ENCODE measurements at regions not wholly inside any gene's neighbourhood (a gene's known extent, or its start where the extent isn't known, plus 50 kb on each side); places are given as distances from the start of the nearest gene placed in this dataset.
"Not testable (repeated sequence)": the region's sequence is repeated elsewhere in the genome, so short reads cannot be mapped to it uniquely, and the experiment has no call there.

DNA sequence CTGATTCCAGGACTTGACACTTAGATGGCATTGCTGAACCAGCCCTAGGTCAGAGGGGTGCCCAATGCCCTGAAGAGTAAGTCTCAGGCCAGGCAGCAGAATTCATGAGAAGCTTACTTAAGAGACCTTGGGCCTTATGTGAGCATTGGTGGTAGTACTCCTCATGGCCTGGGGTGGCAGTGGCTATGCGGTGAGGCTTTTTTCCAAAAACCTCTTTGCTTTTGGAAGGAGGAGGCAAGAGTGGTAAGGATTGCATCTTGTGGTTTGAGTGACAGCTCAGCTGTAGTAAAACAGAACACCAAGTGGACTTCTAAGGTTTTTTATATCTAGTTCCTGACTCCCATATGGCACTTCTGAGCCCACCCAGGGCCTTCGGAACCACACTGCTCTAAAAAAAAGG lies 459.0 kb upstream of the STEAP1 start:
- Histone ChIP-seq H3K4me1 (ENCODE audit: insufficient read depth, low read length) (no peaks in the 10 kb centered on the region), H3K36me3 (ENCODE audit: insufficient read depth, low read length) (no peaks in the 10 kb centered on the region), H3K9me3 (ENCODE audit: low read depth, low read length) (no peaks in the 10 kb centered on the region), H3K4me3 (ENCODE audit: insufficient read depth, low read length) (no peak overlapping the region), H3K79me2 (ENCODE audit: insufficient read depth, low read length) (no peaks in the 10 kb centered on the region), H3K27me3 (ENCODE audit: insufficient read depth, low read length) (no peaks in the 10 kb centered on the region), H3K27ac (ENCODE audit: low read depth, low read length) (no peak overlapping the region), H3K4me2 (ENCODE audit: insufficient read depth, low read length) (no peak overlapping the region), H4K20me1 (ENCODE audit: insufficient read depth, low read length) (no peaks in the 10 kb centered on the region), H2AFZ (ENCODE audit: low read length) (no peak overlapping the region)
- DNase-seq (ENCODE audit: insufficient read length, low spot score, missing footprints): no peak
- TF ChIP-seq, protein P1, sequence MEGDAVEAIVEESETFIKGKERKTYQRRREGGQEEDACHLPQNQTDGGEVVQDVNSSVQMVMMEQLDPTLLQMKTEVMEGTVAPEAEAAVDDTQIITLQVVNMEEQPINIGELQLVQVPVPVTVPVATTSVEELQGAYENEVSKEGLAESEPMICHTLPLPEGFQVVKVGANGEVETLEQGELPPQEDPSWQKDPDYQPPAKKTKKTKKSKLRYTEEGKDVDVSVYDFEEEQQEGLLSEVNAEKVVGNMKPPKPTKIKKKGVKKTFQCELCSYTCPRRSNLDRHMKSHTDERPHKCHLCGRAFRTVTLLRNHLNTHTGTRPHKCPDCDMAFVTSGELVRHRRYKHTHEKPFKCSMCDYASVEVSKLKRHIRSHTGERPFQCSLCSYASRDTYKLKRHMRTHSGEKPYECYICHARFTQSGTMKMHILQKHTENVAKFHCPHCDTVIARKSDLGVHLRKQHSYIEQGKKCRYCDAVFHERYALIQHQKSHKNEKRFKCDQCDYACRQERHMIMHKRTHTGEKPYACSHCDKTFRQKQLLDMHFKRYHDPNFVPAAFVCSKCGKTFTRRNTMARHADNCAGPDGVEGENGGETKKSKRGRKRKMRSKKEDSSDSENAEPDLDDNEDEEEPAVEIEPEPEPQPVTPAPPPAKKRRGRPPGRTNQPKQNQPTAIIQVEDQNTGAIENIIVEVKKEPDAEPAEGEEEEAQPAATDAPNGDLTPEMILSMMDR (IDR thresholded peaks at IDR 0.05; ENCODE audit: extremely low read depth, low read depth, low read length): no peak

DNA sequence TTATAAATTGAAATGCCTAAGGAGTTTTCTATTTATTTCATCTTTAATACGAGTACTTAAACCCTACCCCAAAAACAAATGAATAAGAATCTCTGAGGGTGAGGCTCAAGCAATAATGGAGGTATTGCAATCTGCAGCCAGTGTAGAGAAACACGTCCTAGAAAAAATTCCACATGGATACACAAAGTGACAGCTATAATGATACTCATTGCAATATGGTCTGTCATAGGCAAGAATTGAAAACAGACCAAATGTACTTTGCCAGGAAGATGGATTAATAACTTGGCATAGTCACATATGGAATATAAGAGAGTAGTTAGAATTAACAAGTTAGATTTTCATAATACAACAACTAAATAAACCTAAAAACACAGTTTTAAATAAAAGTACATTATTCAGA lies 440.1 kb upstream of the STEAP1 start:
- Histone ChIP-seq H4K20me1 (ENCODE audit: insufficient read depth, low read length) (no peaks in the 10 kb centered on the region), H3K36me3 (ENCODE audit: insufficient read depth, low read length) (no peaks in the 10 kb centered on the region), H3K79me2 (ENCODE audit: insufficient read depth, low read length) (no peaks in the 10 kb centered on the region), H3K9me3 (ENCODE audit: low read depth, low read length) (no peaks in the 10 kb centered on the region), H3K4me3 (ENCODE audit: insufficient read depth, low read length) (no peak overlapping the region), H3K4me2 (ENCODE audit: insufficient read depth, low read length) (no peak overlapping the region), H3K4me1 (ENCODE audit: insufficient read depth, low read length) (no peaks in the 10 kb centered on the region), H2AFZ (ENCODE audit: low read length) (no peak overlapping the region), H3K27me3 (ENCODE audit: insufficient read depth, low read length) (no peaks in the 10 kb centered on the region), H3K27ac (ENCODE audit: low read depth, low read length) (no peak overlapping the region)
- no peak for DNase-seq (ENCODE audit: insufficient read length, low spot score, missing footprints)
- TF ChIP-seq, protein P1 (IDR thresholded peaks at IDR 0.05; ENCODE audit: extremely low read depth, low read depth, low read length): no peak

DNA sequence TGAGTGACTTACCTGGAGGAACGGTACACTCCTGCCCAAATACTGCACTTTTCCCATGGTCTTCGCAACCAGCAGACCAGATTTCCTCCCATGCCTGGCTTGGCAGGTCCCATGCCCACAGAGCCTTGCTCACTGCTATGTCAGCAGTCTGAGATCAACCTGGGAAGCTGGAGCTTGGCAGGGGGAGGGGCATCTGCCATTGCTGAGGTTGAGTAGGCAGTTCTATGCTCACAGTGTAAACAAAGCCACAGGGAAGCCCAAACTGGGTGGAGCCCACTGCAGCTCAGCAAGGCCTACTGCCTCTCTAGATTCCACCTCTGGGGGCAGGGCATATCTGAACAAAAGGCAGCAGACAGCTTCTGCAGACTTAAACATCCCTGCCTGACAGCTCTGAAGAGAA lies 435.3 kb upstream of the STEAP1 start:
- not testable (repeated sequence) for H3K4me3 ChIP-seq (ENCODE audit: insufficient read depth, low read length); H3K4me2 ChIP-seq (ENCODE audit: insufficient read depth, low read length)

GRCh38 chr7:89728481-89728880 lies 425.8 kb upstream of the STEAP1 start:
- no peak for DNase-seq (ENCODE audit: insufficient read length, low spot score, missing footprints)
- TF ChIP-seq, protein P1 (IDR thresholded peaks at IDR 0.05; ENCODE audit: extremely low read depth, low read depth, low read length): no peak
- Histone ChIP-seq H3K9me3 (ENCODE audit: low read depth, low read length) (no peaks in the 10 kb centered on the region), H3K79me2 (ENCODE audit: insufficient read depth, low read length) (no peaks in the 10 kb centered on the region), H3K27ac (ENCODE audit: low read depth, low read length) (no peak overlapping the region), H3K4me2 (ENCODE audit: insufficient read depth, low read length) (no peak overlapping the region), H3K4me1 (ENCODE audit: insufficient read depth, low read length) (no peaks in the 10 kb centered on the region), H2AFZ (ENCODE audit: low read length) (no peak overlapping the region), H3K27me3 (ENCODE audit: insufficient read depth, low read length) (no peaks in the 10 kb centered on the region), H3K36me3 (ENCODE audit: insufficient read depth, low read length) (no peaks in the 10 kb centered on the region), H3K4me3 (ENCODE audit: insufficient read depth, low read length) (no peak overlapping the region), H4K20me1 (ENCODE audit: insufficient read depth, low read length) (no peaks in the 10 kb centered on the region)

More for the DNA sequence above, 435.3 kb upstream of the STEAP1 start:
- DNase-seq (ENCODE audit: insufficient read length, low spot score, missing footprints); H3K4me1 ChIP-seq (ENCODE audit: insufficient read depth, low read length); H3K36me3 ChIP-seq (ENCODE audit: insufficient read depth, low read length); H3K27me3 ChIP-seq (ENCODE audit: insufficient read depth, low read length); H4K20me1 ChIP-seq (ENCODE audit: insufficient read depth, low read length); H3K27ac ChIP-seq (ENCODE audit: low read depth, low read length); H2AFZ ChIP-seq (ENCODE audit: low read length); H3K9me3 ChIP-seq (ENCODE audit: low read depth, low read length); H3K79me2 ChIP-seq (ENCODE audit: insufficient read depth, low read length): not testable (repeated sequence)

All from osteoblast (primary cell).